HuH-7.5 (cell line): ENCODE measurements at regions not wholly inside any gene's neighbourhood (a gene's known extent, or its start where the extent isn't known, plus 50 kb on each side); places are given as distances from the start of the nearest gene placed in this dataset.
"Not testable (repeated sequence)": the region's sequence is repeated elsewhere in the genome, so short reads cannot be mapped to it uniquely, and the experiment has no call there.

ENCODE experiments used
- DNase-seq: peaks from one replicate; pipeline ENCODE4 v3.0.0; 2011; ENCODE audit warnings: low spot score

DNA sequence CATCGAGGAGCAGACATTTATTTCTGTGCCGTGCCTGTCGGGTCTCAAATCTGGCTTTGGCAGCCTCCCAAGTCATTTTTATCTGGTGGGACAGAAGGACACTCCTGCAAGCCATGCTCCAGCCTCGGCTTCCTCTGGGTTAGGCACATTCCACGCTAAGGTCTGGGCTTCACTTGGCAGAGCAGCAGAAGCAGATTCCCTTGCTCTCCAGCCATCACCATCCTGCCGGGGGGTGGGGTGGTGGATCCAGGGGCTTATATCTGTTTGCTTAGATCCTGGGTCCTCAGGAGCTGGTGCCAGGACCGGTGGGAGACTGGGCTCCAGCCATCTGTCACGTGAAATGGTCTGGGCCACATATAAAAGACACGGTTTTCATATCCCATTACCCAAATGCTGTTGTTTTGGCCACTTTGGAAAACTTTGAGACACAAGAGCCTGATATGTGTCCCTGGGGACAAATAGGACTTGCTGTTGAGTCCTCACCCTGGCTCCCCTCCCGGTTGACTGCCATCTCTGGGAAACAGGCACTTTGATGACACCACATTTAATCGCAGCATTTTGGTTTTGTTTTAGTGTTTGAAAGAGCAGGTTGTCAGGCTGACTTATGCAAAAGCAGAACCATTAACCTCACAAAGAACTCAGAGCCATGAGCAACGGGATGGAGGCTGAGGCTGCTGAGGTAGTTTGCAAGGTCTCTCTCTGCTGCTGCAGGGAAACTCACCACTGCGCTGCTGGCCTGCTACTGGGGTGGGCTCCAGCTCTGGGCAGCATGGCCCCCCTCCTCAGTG lies 69.6 kb upstream of the PRMT8 start:
- no peak for DNase-seq

DNA sequence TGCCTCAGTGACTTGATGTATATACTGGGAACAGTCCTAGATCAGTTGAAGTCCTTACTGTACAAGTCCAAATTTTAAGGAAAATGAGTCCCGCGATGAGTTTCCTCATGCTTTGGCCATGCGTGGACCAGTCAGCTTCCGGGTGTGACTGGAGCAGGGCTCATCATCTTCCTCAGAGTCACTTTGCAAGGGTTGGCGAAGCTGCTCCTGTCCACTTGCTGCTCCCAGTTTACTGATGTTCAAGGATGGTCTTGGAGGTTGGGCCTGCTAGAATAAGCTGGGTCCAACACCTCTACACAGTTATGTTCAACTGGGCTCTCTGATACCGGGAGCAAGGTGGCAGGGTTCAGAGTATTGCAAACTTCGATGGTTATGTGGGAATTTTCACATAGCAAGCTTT lies 66.2 kb upstream of the PRMT8 start:
- not testable (repeated sequence) for DNase-seq

DNA sequence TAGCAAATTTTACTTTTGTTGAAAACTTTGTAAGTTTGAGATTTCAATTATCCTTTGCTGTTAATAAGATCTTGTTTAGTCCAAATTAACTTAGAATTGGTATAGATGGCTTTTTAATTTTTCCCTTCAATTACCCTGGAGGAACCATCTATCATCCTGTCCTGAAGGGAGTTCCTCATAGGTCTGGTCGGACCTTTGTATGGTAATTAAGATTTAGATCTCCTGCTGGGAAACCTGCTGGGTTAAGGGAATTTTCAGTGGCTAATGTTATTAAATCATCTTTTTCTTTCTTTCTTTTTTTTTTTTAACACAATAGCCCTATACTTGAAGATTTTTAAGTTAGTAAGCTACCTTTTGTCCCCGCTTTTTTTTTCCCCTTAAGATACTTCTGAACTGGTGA lies 63.0 kb upstream of the PRMT8 start:
- no peak for DNase-seq

DNA sequence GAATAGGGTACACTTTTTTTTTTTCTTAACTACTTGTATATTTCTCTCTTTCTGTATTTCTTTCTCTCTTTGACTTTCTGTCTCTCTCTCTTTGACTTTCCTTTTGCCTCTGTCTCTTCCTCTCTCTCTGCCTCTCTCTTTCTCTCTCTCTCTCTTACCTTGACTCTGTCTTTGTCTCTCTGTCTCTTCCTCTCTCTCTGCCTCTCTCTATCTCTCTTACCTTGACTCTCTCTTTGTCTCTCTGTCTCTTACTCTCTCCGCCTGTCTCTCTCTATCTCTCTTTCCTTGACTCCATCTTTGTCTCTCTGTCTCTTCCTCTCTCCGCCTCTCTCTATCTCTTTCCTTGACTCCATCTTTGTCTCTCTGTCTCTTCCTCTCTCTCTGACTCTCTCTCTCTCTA lies 62.4 kb upstream of the PRMT8 start:
- no peak for DNase-seq

GRCh38 chr12:3429523-3429922 lies 61.5 kb upstream of the PRMT8 start:
- not testable (repeated sequence) for DNase-seq

DNA sequence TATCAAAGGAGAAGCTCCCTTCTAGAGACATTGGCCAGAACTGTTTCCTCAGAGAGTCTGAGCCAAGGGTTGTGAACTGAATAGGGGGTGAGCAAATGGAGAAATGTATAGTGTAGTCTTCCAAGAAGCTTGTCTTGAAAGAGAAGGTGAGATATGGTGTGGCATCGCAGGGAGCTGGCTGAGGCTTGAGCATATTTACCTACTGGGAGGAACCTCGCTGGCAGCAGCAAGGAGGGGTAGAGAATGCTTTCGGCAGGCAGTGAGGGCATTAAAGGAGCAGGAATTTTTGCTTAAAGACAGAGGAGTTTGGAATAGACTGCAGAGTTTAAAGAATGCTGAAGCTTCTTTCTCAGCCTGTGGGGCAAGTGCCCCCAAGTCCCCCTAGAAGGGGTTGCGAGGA lies 59.3 kb upstream of the PRMT8 start:
- no peak for DNase-seq

DNA sequence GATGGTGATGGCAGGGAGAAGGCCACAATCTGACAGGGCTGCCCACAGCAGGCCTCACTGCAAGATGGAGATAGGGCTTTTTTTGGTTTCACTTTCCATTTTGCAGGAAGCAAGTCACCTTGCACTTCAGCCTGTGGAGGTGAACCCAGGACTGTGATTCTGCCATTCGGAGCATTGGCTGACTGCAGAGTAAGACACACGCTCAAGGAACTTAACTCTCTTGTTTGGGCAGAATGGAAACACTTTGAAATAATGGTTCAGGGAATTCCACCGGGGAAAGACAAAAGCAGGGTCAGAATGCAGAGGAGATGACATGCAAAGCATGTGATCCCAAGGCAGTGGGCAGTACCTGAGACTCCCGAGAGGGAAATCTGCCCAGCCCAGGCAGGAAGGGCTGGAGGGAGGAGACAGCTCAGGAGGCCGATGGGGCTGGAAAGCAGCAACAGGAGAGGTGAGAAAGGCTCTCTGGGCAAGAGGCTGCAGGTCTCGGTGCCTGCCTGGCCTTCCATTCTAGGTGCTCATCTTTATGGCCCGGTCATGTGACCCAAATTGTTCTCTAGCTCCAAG lies 58.7 kb upstream of the PRMT8 start:
- no peak for DNase-seq

- DNase-seq, result no peak
Measured at GRCh38 chr12:3432868-3433267, 58.1 kb upstream of the PRMT8 start.

DNA sequence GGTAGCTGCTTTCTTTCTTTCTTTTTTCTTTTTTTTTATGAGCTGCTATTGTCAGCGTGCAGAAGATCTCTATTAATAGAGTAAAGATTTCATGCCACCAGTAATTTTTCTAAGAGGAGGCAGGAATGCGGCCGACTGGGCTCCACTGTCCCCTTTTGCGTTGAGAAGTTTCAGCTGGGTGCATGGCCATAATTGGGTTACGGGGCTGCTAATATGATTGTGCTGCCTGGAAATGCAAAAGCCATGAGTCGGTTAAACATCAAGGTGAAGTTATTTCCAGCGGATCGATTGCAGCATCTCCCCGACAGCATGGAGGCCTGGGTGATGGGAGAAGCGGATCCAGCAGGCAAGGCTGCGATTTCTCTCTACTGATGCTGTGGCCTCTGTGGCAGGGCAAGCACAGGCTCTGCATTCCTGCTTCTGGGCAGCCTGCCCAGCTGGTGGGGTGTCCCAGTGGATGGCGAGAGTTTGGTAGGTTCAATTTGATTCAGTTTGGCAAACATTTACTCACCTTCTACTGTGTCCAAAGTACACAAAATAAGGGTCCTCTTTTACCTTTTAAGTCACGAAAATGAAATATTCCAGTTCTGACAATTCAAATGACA lies 54.4 kb upstream of the PRMT8 start:
- DNase-seq, result no peak

GRCh38 chr12:3437986-3438385 lies 53.0 kb upstream of the PRMT8 start:
- no peak for DNase-seq

GRCh38 chr12:3438401-3438800 lies 52.6 kb upstream of the PRMT8 start:
- DNase-seq, result no peak
